Mucosa of descending colon (tissue), 3 donors: ENCODE measurements at regions not wholly inside any gene's neighbourhood (a gene's known extent, or its start where the extent isn't known, plus 50 kb on each side); places are given as distances from the start of the nearest gene placed in this dataset.

Source experiments
- ATAC-seq: fragments of 200-7000 bp; cut with Tn5 transposase; one replicate; pipeline ENCODE4 v1.9.1; 2020; ENCODE audit warnings: mild to moderate bottlenecking, moderate library complexity
- DNase-seq, 3 donors: peaks; one replicate each; pipeline ENCODE4 v3.0.0-alpha.2; 2020
- H3K36me3 ChIP-seq: fragments of 200-600 bp; one replicate; pipeline ENCODE4 v1.8.0; 2021; ENCODE audit warnings: low read depth, mild to moderate bottlenecking
- H3K4me1 ChIP-seq: fragments of 200-600 bp; one replicate; pipeline ENCODE4 v1.8.0; 2021; ENCODE audit warnings: low read depth, mild to moderate bottlenecking
- H3K4me3 ChIP-seq: fragments of 200-600 bp; one replicate; pipeline ENCODE4 v1.8.0; 2021; ENCODE audit warnings: mild to moderate bottlenecking
- H3K9me3 ChIP-seq: fragments of 200-600 bp; one replicate; pipeline ENCODE4 v1.8.0; 2021; ENCODE audit warnings: mild to moderate bottlenecking
- CTCF ChIP-seq: fragments of 200-600 bp; IDR thresholded peaks from one replicate; pipeline ENCODE4 v1.8.0; 2022; ENCODE audit warnings: antibody characterized with exemption, mild to moderate bottlenecking
- intact Hi-C, 2 donors: fragments of 100-400 bp; cut with DNase I in 1 of 2; cut with micrococcal nuclease in 1 of 2; formaldehyde crosslinking; loops; one replicate each; pipeline versions ENCODE4 v1.11.0 to v1.11.1; 2022; cut with DNase I, micrococcal nuclease
- donor health status: DM: no; HTN: no; CAD: no; lungs with moderate emphysema.
- donor health status: DM: no; HTN: no; CAD: no.
- donor health status: DM: no; HTN: yes; CAD: no.

DNA sequence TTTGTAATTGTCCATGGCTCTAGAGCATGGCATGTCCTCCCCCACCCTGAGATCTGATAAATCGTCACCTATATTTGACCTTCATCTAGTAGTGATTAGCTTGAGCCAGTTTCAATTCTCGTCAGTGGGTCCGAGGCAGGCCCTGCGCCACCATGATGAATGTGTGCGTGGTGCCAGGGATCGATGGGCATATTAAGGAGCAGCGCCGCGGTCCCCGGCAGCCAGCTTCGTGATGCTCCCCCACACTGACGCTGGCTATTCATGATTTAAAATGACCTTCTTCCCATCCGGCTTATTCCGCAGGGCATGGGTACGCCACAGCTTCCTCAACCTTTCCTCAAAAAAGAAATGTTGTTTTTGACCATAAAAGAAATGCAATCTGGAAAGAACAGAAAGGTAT, 68.0 kb downstream of the SLC25A47 start:
- Histone ChIP-seq H3K36me3 (no peaks in the 10 kb centered on the region), H3K4me3 (no peak overlapping the region), H3K4me1 (peaks cover 38% of the 10 kb centered on the region), H3K9me3 (no peaks in the 10 kb centered on the region)
- intact Hi-C loops = no loop called here
- DNase-seq = no peak
- ATAC-seq = no peak
- TF ChIP-seq CTCF = no peak

DNA sequence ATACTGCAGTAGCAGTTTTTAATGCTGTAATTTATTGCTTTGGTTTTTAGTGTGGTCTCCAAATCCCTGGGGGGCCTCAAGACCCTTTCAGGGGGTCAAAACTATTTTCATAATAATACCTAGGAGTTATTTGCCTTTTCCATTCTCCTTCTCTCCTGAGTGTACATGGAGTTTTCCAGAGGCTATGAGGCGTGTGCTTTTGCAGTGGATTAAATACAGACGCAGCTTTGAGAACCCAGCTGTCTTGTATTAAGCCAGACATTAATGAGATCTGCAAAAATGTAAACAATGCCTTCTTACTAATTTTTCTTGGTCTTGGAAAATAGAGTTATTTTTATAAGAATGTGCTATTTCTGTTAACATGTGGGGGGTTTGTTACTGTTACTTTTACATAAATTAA, 68.6 kb downstream of the SLC25A47 start:
- intact Hi-C loops = no loop called here
- no peaks in the 10 kb centered on the region for H3K9me3 ChIP-seq

GRCh38 chr14:100392356-100392755, 69.2 kb downstream of the SLC25A47 start:
- ATAC-seq (no peak), DNase-seq (no peak)
- Histone ChIP-seq H3K36me3 (no peaks in the 10 kb centered on the region), H3K9me3 (no peaks in the 10 kb centered on the region), H3K4me1 (peaks cover 46% of the 10 kb centered on the region), H3K4me3 (no peak overlapping the region)
- intact Hi-C loops = no loop called here
- TF ChIP-seq CTCF = no peak

More for the DNA sequence above, 68.6 kb downstream of the SLC25A47 start:
- ATAC-seq (no peak), DNase-seq (no peak)
- Histone ChIP-seq H3K36me3 (no peaks in the 10 kb centered on the region), H3K4me3 (no peak overlapping the region), H3K4me1 (peaks cover 40% of the 10 kb centered on the region)
- no peak for TF ChIP-seq CTCF

GRCh38 chr14:100393362-100393761, 70.2 kb downstream of the SLC25A47 start:
- peak in 2 of 3 donors; percentile 67 to 69 for DNase-seq
- ATAC-seq = peak; percentile 42

DNA sequence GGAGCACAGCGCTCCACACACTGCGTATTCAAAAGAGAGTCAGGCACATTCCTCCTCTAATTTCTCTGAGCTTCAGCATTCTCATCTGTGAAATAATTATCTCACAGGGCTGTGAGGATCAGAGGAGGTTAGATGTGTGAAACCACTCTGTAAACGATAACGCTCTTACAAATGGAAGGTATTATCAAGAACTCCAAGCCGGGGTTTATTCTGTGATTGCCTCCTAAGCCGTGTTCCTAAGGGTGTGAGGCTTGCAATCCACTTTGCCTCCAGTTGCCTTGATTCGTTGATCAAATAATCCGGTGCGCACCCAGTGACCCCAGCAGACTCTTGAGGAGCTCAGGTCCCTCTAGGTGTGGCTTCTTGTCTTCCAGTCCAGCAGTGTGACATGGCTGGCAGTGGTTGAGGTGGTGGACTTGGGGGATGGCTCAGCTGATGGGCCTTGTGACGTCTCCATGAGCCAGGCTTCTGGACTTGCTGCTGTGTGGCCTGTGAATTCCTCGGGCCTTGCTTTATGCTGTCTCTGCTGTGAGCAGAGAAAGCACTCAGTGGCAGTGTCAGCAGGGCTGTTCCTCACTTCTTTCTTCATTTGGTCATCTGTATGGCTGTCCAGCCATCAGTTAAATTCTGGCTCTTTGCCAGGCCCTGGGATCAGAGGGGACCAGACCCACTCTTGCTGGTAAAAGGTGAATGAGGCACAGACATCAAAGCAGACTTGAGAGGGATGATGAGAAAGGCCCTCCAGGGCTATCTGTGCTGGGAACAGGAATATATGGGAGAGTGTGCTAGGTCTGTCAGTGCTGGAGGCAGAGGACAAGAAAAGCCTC, 71.0 kb downstream of the SLC25A47 start:
- no peak for DNase-seq
- ATAC-seq = no peak
- peaks cover 42% of the 10 kb centered on the region for H3K4me1 ChIP-seq
- no peak overlapping the region for H3K4me3 ChIP-seq
- no peaks in the 10 kb centered on the region for H3K9me3 ChIP-seq
- TF ChIP-seq CTCF = no peak
- intact Hi-C loops = no loop called here
- H3K36me3 ChIP-seq = no peaks in the 10 kb centered on the region

More at GRCh38 chr14:100393362-100393761, 70.2 kb downstream of the SLC25A47 start:
- peaks cover 45% of the 10 kb centered on the region for H3K4me1 ChIP-seq
- no peak overlapping the region for H3K4me3 ChIP-seq
- H3K36me3 ChIP-seq = no peaks in the 10 kb centered on the region
- no peak for TF ChIP-seq CTCF
- H3K9me3 ChIP-seq = no peaks in the 10 kb centered on the region
- intact Hi-C loops = no loop called here
